ENCODE measurements at regions not wholly inside any gene's neighbourhood (a gene's known extent, or its start where the extent isn't known, plus 50 kb on each side); places are given as distances from the start of the nearest gene placed in this dataset.

- no peak for TF ChIP-seq POLR2A (IDR thresholded peaks at IDR 0.05)
- TF ChIP-seq, protein P1, sequence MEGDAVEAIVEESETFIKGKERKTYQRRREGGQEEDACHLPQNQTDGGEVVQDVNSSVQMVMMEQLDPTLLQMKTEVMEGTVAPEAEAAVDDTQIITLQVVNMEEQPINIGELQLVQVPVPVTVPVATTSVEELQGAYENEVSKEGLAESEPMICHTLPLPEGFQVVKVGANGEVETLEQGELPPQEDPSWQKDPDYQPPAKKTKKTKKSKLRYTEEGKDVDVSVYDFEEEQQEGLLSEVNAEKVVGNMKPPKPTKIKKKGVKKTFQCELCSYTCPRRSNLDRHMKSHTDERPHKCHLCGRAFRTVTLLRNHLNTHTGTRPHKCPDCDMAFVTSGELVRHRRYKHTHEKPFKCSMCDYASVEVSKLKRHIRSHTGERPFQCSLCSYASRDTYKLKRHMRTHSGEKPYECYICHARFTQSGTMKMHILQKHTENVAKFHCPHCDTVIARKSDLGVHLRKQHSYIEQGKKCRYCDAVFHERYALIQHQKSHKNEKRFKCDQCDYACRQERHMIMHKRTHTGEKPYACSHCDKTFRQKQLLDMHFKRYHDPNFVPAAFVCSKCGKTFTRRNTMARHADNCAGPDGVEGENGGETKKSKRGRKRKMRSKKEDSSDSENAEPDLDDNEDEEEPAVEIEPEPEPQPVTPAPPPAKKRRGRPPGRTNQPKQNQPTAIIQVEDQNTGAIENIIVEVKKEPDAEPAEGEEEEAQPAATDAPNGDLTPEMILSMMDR (IDR thresholded peaks at IDR 0.05): no peak
Measured at GRCh38 chr3:13715961-13716360, 163.9 kb downstream of the WNT7A start.
